Activated naive CD8-positive, alpha-beta T cell treated with anti-CD3 and anti-CD28 coated beads for 36 hours (primary cell): ENCODE measurements at regions not wholly inside any gene's neighbourhood (a gene's known extent, or its start where the extent isn't known, plus 50 kb on each side); places are given as distances from the start of the nearest gene placed in this dataset.
"Not testable (repeated sequence)": the region's sequence is repeated elsewhere in the genome, so short reads cannot be mapped to it uniquely, and the experiment has no call there.

Source experiments
- DNase-seq: peaks from one replicate; pipeline ENCODE4 v3.0.0; 2021
- H3K27ac Mint-ChIP-seq: one replicate; pipeline ENCODE4 v1.8.0; 2022; ENCODE audit warnings: mild to moderate bottlenecking, moderate library complexity, mixed read lengths
- H3K27me3 Mint-ChIP-seq: one replicate; pipeline ENCODE4 v1.8.0; 2022; ENCODE audit warnings: mild to moderate bottlenecking, mixed read lengths
- H3K36me3 Mint-ChIP-seq: one replicate; pipeline ENCODE4 v1.8.0; 2021; ENCODE audit warnings: mild to moderate bottlenecking, mixed read lengths
- H3K4me1 Mint-ChIP-seq: one replicate; pipeline ENCODE4 v1.8.0; 2021; ENCODE audit warnings: mixed read lengths
- H3K4me3 Mint-ChIP-seq: one replicate; pipeline ENCODE4 v1.8.0; 2022; ENCODE audit warnings: mild to moderate bottlenecking, moderate library complexity, mixed read lengths
- H3K9me3 Mint-ChIP-seq: one replicate; pipeline ENCODE4 v1.8.0; 2022; ENCODE audit warnings: mixed read lengths

- not testable (repeated sequence) for H3K4me3 Mint-ChIP-seq, H3K9me3 Mint-ChIP-seq, H3K4me1 Mint-ChIP-seq, DNase-seq, H3K36me3 Mint-ChIP-seq, H3K27me3 Mint-ChIP-seq, H3K27ac Mint-ChIP-seq
Observed at GRCh38 chr3:28059199-28059598, 182.2 kb upstream of the CMC1 start.

- Mint-ChIP-seq H3K9me3 (peaks cover 8% of the 10 kb centered on the region), H3K27me3 (no peaks in the 10 kb centered on the region), H3K36me3 (no peaks in the 10 kb centered on the region), H3K27ac (no peak overlapping the region), H3K4me1 (no peaks in the 10 kb centered on the region), H3K4me3 (no peak overlapping the region)
- DNase-seq, result no peak
Observed at GRCh38 chr3:28066020-28066419, 175.4 kb upstream of the CMC1 start.

- H3K4me1 Mint-ChIP-seq, result no peaks in the 10 kb centered on the region
- no peak for DNase-seq
- no peaks in the 10 kb centered on the region for H3K27me3 Mint-ChIP-seq
- H3K9me3 Mint-ChIP-seq, result peaks cover 8% of the 10 kb centered on the region
- H3K4me3 Mint-ChIP-seq, result no peak overlapping the region
- H3K36me3 Mint-ChIP-seq, result no peaks in the 10 kb centered on the region
- no peak overlapping the region for H3K27ac Mint-ChIP-seq
Observed at GRCh38 chr3:28067014-28067413, 174.4 kb upstream of the CMC1 start.

DNA sequence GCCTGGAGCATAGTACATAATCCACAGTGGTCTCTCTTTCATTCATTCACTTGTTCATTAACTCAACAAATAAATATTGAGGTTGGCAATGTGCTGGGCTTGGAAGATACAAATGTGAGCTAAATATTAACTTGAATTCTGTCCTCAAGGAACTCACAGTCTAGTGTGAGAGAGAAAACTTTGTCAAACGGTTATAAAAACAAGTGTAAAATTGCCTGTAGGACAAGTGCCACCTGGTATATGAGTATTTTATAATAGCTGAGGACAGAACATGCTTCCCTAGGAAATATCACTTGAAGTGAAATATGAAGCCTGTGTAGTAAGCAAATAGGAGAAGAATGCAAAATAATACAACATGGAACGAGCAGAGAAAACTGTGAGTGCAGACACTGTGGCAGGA is 173.1 kb upstream of the CMC1 start:
- Mint-ChIP-seq H3K36me3 (no peaks in the 10 kb centered on the region), H3K27me3 (no peaks in the 10 kb centered on the region), H3K4me1 (no peaks in the 10 kb centered on the region), H3K27ac (no peak overlapping the region), H3K9me3 (peaks cover 8% of the 10 kb centered on the region), H3K4me3 (no peak overlapping the region)
- DNase-seq, result no peak

- H3K9me3 Mint-ChIP-seq, result peaks cover 8% of the 10 kb centered on the region
- no peak overlapping the region for H3K4me3 Mint-ChIP-seq
- no peaks in the 10 kb centered on the region for H3K36me3 Mint-ChIP-seq
- H3K27me3 Mint-ChIP-seq, result no peaks in the 10 kb centered on the region
- no peak for DNase-seq
- no peak overlapping the region for H3K27ac Mint-ChIP-seq
- H3K4me1 Mint-ChIP-seq, result no peaks in the 10 kb centered on the region
Observed at GRCh38 chr3:28069438-28069837, 172.0 kb upstream of the CMC1 start.

DNA sequence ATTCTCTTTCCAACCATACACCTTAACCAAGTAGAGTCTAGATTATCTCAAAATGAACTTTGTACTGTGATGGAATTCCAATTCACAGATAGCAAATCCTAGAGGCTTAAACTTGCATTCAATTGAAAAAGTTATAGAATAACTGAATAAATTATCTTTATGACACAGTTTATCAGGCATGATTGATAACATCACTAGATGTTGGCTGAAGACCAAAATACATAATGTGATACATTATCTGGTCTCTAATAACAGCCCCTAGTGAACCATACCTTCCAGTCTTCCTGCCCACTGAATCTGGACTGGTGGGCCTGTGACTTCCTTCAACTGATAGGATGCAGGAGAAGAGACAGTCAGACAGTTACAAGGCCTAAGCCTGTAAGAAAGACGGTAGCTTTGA is 165.2 kb upstream of the CMC1 start:
- Mint-ChIP-seq H3K4me1 (no peaks in the 10 kb centered on the region), H3K27me3 (no peaks in the 10 kb centered on the region), H3K4me3 (no peak overlapping the region), H3K36me3 (no peaks in the 10 kb centered on the region), H3K9me3 (no peaks in the 10 kb centered on the region), H3K27ac (no peak overlapping the region)
- no peak for DNase-seq

GRCh38 chr3:28077572-28077971 is 163.8 kb upstream of the CMC1 start:
- Mint-ChIP-seq H3K9me3 (no peaks in the 10 kb centered on the region), H3K4me3 (no peak overlapping the region), H3K27ac (no peak overlapping the region), H3K27me3 (no peaks in the 10 kb centered on the region), H3K36me3 (no peaks in the 10 kb centered on the region), H3K4me1 (no peaks in the 10 kb centered on the region)
- no peak for DNase-seq

DNA sequence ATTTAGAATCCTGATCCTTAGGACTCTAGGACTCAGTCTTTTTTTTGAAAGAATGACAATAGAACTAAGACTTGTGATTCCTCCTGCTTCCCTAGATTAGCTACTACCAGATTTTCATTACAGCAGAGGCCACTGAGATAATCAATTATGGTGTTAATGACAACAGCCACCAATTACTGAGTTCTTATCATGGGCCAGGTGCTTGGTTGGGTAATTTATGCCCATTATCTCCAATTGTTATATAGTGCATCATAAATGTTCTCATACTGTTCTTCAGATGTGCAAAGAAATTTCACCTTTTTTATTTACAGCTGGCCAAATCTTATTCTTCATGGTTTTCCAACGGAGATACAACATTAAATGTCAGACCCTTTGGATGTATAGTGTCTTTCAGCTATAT is 162.9 kb upstream of the CMC1 start:
- H3K9me3 Mint-ChIP-seq, result no peaks in the 10 kb centered on the region
- no peaks in the 10 kb centered on the region for H3K27me3 Mint-ChIP-seq
- DNase-seq, result no peak
- H3K4me3 Mint-ChIP-seq, result no peak overlapping the region
- H3K4me1 Mint-ChIP-seq, result no peaks in the 10 kb centered on the region
- H3K27ac Mint-ChIP-seq, result no peak overlapping the region
- H3K36me3 Mint-ChIP-seq, result no peaks in the 10 kb centered on the region

DNA sequence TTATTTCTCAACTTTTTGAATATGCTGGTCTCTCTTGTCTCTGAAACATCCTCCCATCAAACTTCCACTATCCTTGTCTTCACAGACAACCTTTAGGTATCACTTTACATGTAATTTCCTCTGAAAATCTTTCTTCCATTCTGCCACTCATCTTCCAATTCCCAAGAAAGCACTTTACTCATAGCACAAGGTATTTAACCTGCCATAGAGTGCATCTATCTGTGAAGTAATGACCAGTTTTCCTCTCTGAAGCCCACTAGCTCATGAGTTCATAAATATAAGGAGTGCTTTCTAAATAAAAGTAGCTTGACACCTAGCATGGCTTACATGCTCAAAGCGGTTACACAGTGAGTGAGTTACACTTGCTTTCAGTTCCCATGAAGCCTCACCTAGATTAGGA is 160.7 kb upstream of the CMC1 start:
- Mint-ChIP-seq H3K27ac (no peak overlapping the region), H3K27me3 (no peaks in the 10 kb centered on the region), H3K4me3 (no peak overlapping the region), H3K36me3 (no peaks in the 10 kb centered on the region), H3K9me3 (no peaks in the 10 kb centered on the region), H3K4me1 (no peaks in the 10 kb centered on the region)
- no peak for DNase-seq

DNA sequence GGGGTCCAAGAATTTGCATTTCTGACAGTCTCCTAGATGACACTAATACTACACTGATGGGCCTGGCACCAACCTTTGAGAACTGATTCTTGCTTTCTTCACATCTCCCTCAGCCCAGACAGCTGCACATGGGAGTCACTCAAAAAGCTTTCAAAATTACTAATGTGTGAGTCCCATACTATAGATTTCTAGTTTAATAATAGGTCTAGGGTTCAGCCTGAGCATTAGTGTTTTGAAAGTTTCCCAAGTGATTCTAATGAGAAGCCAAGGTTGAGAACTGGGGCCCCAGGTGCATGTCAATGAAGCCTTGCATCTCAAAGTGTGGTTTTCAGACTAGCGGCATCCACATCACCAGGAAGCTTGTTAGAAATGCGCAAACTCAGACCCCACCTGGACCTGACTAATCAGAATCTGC is 159.9 kb upstream of the CMC1 start:
- no peak overlapping the region for H3K4me3 Mint-ChIP-seq
- no peaks in the 10 kb centered on the region for H3K27me3 Mint-ChIP-seq
- no peaks in the 10 kb centered on the region for H3K36me3 Mint-ChIP-seq

DNA sequence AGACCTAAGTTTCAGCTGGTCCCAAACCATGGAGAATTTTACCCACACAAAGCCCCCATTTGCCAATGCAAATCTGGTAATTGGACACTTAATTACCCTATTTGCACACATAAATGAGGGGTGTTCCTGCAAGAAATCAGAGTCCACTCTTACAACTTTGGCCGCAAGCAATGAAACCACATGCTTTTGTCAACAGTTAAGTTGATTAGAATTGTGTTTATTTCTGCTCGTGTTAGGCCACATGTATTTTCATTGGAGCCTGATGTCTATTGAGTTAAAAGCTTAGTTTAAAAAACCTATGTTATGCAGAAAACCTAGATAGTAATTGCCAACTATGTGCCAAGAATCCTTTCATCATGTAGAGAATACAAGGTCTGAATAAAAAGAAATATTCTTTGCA is 153.8 kb upstream of the CMC1 start:
- Mint-ChIP-seq H3K27me3 (no peaks in the 10 kb centered on the region), H3K4me3 (no peak overlapping the region), H3K36me3 (no peaks in the 10 kb centered on the region), H3K27ac (no peak overlapping the region), H3K9me3 (no peaks in the 10 kb centered on the region), H3K4me1 (no peaks in the 10 kb centered on the region)
- DNase-seq, result no peak

More for the DNA sequence above, 159.9 kb upstream of the CMC1 start:
- H3K9me3 Mint-ChIP-seq, result no peaks in the 10 kb centered on the region
- DNase-seq, result no peak
- H3K4me1 Mint-ChIP-seq, result no peaks in the 10 kb centered on the region
- no peak overlapping the region for H3K27ac Mint-ChIP-seq

GRCh38 chr3:28088811-28089526 is 152.4 kb upstream of the CMC1 start:
- no peaks in the 10 kb centered on the region for H3K4me1 Mint-ChIP-seq
- peaks cover 4% of the 10 kb centered on the region for H3K36me3 Mint-ChIP-seq
- DNase-seq, result no peak
- no peak overlapping the region for H3K4me3 Mint-ChIP-seq
- no peaks in the 10 kb centered on the region for H3K27me3 Mint-ChIP-seq
- no peak overlapping the region for H3K27ac Mint-ChIP-seq
- peaks cover 7% of the 10 kb centered on the region for H3K9me3 Mint-ChIP-seq

DNA sequence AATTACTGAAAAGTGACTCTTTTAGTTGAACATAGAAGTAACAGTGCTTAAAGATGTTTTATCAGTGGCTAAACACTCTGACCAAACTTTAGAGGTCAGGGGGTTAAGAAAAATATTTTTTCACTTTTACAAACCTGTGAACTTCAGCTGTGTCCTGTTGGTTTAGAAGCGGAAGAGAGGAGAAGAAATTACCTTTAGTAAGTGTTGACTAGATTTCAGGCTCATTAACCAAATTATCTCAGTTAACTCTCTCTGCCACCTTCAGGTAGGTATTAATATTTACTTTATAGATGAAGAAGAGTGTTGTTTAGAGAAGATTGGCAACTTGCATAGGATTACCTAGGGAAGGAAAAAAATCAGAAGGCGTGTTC is 151.9 kb upstream of the CMC1 start:
- Mint-ChIP-seq H3K27me3 (no peaks in the 10 kb centered on the region), H3K4me1 (no peaks in the 10 kb centered on the region), H3K27ac (no peak overlapping the region), H3K9me3 (peaks cover 10% of the 10 kb centered on the region), H3K36me3 (peaks cover 7% of the 10 kb centered on the region), H3K4me3 (no peak overlapping the region)
- no peak for DNase-seq

DNA sequence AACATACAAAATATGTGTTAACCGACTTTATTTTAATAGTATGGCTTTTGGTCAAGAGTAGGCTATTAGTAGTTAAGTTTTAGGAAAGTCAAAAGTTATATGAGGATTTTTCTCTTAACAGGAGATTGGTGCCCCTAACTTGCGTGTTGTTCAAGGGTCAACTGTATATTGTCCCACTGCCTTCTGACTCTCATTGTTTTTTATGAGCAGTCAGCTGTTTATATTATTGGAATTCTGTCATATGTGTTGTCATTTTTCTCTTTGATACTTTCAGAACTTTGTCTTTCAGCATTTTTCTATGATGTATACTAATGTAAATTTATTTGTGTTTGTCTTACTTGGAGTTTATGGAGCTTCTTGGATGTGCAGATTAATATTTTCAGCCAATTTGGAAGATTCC is 142.1 kb upstream of the CMC1 start:
- Mint-ChIP-seq H3K36me3 (peaks cover 6% of the 10 kb centered on the region), H3K9me3 (peaks cover 20% of the 10 kb centered on the region), H3K4me3 (no peak overlapping the region), H3K27me3 (no peaks in the 10 kb centered on the region), H3K4me1 (peaks cover 5% of the 10 kb centered on the region), H3K27ac (no peak overlapping the region)
- DNase-seq, result no peak

DNA sequence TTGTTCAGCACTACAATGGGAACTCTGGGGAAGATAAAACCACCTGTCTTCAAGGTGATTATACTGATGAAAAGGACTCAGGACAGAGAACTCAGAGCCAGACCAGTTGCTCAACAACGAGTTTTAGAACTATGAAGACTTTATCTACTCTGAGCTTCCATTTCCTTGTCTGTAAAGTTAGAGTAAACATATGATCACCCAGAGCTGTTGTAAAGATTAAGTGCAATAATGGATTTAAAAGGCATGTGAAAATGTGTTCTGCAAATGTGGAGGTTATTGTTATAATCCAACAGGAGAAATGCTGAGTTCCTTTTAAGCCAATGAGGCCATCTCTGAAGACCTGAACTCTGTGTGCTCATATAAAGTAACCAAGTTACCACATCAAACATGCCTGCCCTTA is 139.7 kb upstream of the CMC1 start:
- Mint-ChIP-seq H3K27ac (no peak overlapping the region), H3K9me3 (peaks cover 20% of the 10 kb centered on the region), H3K27me3 (no peaks in the 10 kb centered on the region), H3K36me3 (peaks cover 6% of the 10 kb centered on the region), H3K4me1 (peaks cover 5% of the 10 kb centered on the region), H3K4me3 (no peak overlapping the region)
- no peak for DNase-seq

GRCh38 chr3:28103861-28104260 is 137.6 kb upstream of the CMC1 start:
- peaks cover 6% of the 10 kb centered on the region for H3K36me3 Mint-ChIP-seq

More at GRCh38 chr3:28103861-28104260, 137.6 kb upstream of the CMC1 start:
- Mint-ChIP-seq H3K9me3 (peaks cover 16% of the 10 kb centered on the region), H3K4me3 (no peak overlapping the region), H3K4me1 (peaks cover 5% of the 10 kb centered on the region), H3K27ac (no peak overlapping the region), H3K27me3 (no peaks in the 10 kb centered on the region)
- no peak for DNase-seq
